ENCODE measurements at regions not wholly inside any gene's neighbourhood (a gene's known extent, or its start where the extent isn't known, plus 50 kb on each side); places are given as distances from the start of the nearest gene placed in this dataset.

DNA sequence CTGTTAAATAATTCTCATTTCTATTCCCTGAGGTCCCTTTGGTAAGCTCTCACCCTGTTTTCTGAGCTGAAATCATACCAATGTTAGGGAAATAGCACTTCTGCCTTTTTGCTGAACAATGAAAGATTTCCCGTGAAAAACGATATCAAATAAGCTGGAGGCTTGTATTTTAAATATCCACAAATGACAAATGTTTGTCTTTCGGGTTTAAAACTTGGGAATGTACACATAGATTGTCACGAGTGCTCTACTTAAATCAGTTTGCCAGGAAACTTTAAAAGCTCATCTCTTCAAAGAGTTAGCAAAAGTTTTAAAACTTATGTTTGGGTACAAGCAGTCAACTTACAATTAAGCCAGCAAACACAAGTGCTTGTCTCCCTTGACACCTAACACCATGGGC, 393.5 kb upstream of the MON1B start:
- Histone ChIP-seq H3K36me3 (ENCODE audit: insufficient read depth, low read length) (no peaks in the 10 kb centered on the region), H3K4me1 (ENCODE audit: insufficient read depth, low read length, severe bottlenecking) (no peaks in the 10 kb centered on the region), H3K27ac (ENCODE audit: low read depth, low read length, poor library complexity, severe bottlenecking) (no peak overlapping the region), H2AFZ (ENCODE audit: low read length) (no peak overlapping the region), H3F3A (ENCODE audit: insufficient read depth, low read length) (no peaks in the 10 kb centered on the region), H3K27me3 (ENCODE audit: insufficient read depth, low read length) (no peaks in the 10 kb centered on the region), H3K4me2 (ENCODE audit: low read length) (no peak overlapping the region), H3K4me3 (ENCODE audit: low read depth, low read length, poor library complexity, severe bottlenecking) (no peak overlapping the region), H4K20me1 (ENCODE audit: insufficient read depth, low read length) (no peaks in the 10 kb centered on the region), H3K9ac (ENCODE audit: low read length) (no peak overlapping the region), H3K9me3 (ENCODE audit: low read length) (no peaks in the 10 kb centered on the region), H3K9me2 (ENCODE audit: low read depth, low read length) (no peaks in the 10 kb centered on the region), H3K79me2 (ENCODE audit: insufficient read depth, low read length) (no peaks in the 10 kb centered on the region)
- TF ChIP-seq, protein P1, sequence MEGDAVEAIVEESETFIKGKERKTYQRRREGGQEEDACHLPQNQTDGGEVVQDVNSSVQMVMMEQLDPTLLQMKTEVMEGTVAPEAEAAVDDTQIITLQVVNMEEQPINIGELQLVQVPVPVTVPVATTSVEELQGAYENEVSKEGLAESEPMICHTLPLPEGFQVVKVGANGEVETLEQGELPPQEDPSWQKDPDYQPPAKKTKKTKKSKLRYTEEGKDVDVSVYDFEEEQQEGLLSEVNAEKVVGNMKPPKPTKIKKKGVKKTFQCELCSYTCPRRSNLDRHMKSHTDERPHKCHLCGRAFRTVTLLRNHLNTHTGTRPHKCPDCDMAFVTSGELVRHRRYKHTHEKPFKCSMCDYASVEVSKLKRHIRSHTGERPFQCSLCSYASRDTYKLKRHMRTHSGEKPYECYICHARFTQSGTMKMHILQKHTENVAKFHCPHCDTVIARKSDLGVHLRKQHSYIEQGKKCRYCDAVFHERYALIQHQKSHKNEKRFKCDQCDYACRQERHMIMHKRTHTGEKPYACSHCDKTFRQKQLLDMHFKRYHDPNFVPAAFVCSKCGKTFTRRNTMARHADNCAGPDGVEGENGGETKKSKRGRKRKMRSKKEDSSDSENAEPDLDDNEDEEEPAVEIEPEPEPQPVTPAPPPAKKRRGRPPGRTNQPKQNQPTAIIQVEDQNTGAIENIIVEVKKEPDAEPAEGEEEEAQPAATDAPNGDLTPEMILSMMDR (IDR thresholded peaks at IDR 0.05; ENCODE audit: low read length), result no peak
- no peak for TF ChIP-seq EZH2 (IDR thresholded peaks at IDR 0.05; ENCODE audit: borderline replicate concordance, low read length)

DNA sequence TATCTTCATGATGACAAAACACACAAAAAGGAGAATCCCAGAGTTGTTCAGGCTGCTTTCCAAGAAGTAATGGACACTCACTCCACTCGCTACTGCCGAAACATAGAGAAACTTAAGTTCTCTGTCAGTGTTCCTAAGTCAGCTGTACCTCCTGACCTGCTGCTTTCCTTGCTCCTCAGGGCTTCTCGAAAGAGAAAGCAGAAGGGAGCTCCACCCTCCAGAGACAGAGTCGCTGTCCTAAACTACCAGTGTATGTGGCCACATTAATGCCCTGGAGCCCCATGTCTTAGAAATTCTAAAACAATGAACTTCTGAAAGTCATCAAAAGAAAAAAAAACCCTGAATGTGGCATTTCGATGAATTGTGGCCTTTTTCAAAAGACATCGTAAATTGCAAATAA, 390.8 kb upstream of the MON1B start:
- H3K4me1 ChIP-seq (ENCODE audit: insufficient read depth, low read length, severe bottlenecking), result no peaks in the 10 kb centered on the region
- H3K9me2 ChIP-seq (ENCODE audit: low read depth, low read length), result no peaks in the 10 kb centered on the region

DNA sequence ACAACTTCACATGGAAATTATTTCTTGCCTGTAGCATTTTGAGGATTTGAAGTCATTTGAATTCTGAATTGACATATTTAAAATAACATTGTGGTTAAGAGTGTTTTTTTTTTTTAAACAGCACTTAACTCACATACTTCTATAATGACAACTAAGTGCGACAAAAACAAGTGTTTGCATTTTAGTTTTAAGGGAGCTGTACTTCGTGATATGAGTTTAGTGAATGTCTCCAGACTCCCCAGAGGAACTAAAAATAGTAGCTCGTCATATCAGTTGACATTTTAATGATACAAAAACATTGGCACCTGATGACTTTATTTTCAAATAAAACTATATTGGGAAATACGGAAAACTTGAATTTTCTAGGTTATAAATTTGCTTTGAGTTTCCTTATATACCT, 389.6 kb upstream of the MON1B start:
- TF ChIP-seq, protein P1 (IDR thresholded peaks at IDR 0.05; ENCODE audit: low read length), result no peak
- no peak for TF ChIP-seq EZH2 (IDR thresholded peaks at IDR 0.05; ENCODE audit: borderline replicate concordance, low read length)
- Histone ChIP-seq H3F3A (ENCODE audit: insufficient read depth, low read length) (no peaks in the 10 kb centered on the region), H3K79me2 (ENCODE audit: insufficient read depth, low read length) (no peaks in the 10 kb centered on the region), H3K27ac (ENCODE audit: low read depth, low read length, poor library complexity, severe bottlenecking) (no peak overlapping the region), H2AFZ (ENCODE audit: low read length) (no peak overlapping the region), H4K20me1 (ENCODE audit: insufficient read depth, low read length) (no peaks in the 10 kb centered on the region), H3K9ac (ENCODE audit: low read length) (no peak overlapping the region), H3K9me2 (ENCODE audit: low read depth, low read length) (no peaks in the 10 kb centered on the region), H3K27me3 (ENCODE audit: insufficient read depth, low read length) (no peaks in the 10 kb centered on the region), H3K4me2 (ENCODE audit: low read length) (no peak overlapping the region), H3K4me1 (ENCODE audit: insufficient read depth, low read length, severe bottlenecking) (no peaks in the 10 kb centered on the region), H3K9me3 (ENCODE audit: low read length) (no peaks in the 10 kb centered on the region), H3K4me3 (ENCODE audit: low read depth, low read length, poor library complexity, severe bottlenecking) (no peak overlapping the region), H3K36me3 (ENCODE audit: insufficient read depth, low read length) (no peaks in the 10 kb centered on the region)

More for the DNA sequence above, 390.8 kb upstream of the MON1B start:
- Histone ChIP-seq H3K4me3 (ENCODE audit: low read depth, low read length, poor library complexity, severe bottlenecking) (no peak overlapping the region), H3F3A (ENCODE audit: insufficient read depth, low read length) (no peaks in the 10 kb centered on the region), H3K79me2 (ENCODE audit: insufficient read depth, low read length) (no peaks in the 10 kb centered on the region), H3K27me3 (ENCODE audit: insufficient read depth, low read length) (no peaks in the 10 kb centered on the region), H3K4me2 (ENCODE audit: low read length) (no peak overlapping the region), H3K36me3 (ENCODE audit: insufficient read depth, low read length) (no peaks in the 10 kb centered on the region), H2AFZ (ENCODE audit: low read length) (no peak overlapping the region), H3K9ac (ENCODE audit: low read length) (no peak overlapping the region), H3K27ac (ENCODE audit: low read depth, low read length, poor library complexity, severe bottlenecking) (no peak overlapping the region), H3K9me3 (ENCODE audit: low read length) (no peaks in the 10 kb centered on the region), H4K20me1 (ENCODE audit: insufficient read depth, low read length) (no peaks in the 10 kb centered on the region)
- no peak for TF ChIP-seq EZH2 (IDR thresholded peaks at IDR 0.05; ENCODE audit: borderline replicate concordance, low read length)
- TF ChIP-seq, protein P1 (IDR thresholded peaks at IDR 0.05; ENCODE audit: low read length), result no peak

All from OCI-LY1 (cell line).